ENCODE measurements at regions not wholly inside any gene's neighbourhood (a gene's known extent, or its start where the extent isn't known, plus 50 kb on each side); places are given as distances from the start of the nearest gene placed in this dataset.
"Not testable (repeated sequence)": the region's sequence is repeated elsewhere in the genome, so short reads cannot be mapped to it uniquely, and the experiment has no call there.

GRCh38 chr5:42089705-42090104 is 164.6 kb downstream of the FBXO4 start:
- no peak for DNase-seq

- no peak for DNase-seq
Observed at GRCh38 chr5:42090162-42090561, 165.1 kb downstream of the FBXO4 start.

GRCh38 chr5:42099846-42100245 is 174.8 kb downstream of the FBXO4 start:
- DNase-seq = not testable (repeated sequence)

- DNase-seq = no peak
Observed at GRCh38 chr5:42108468-42108867, 183.4 kb downstream of the FBXO4 start.

GRCh38 chr5:42109006-42109572 is 184.0 kb downstream of the FBXO4 start:
- DNase-seq = no peak

- not testable (repeated sequence) for DNase-seq
Observed at GRCh38 chr5:42115721-42116120, 190.6 kb downstream of the FBXO4 start.

- no peak for DNase-seq
Observed at GRCh38 chr5:42120070-42120469, 195.0 kb downstream of the FBXO4 start.

- no peak for DNase-seq
Observed at GRCh38 chr5:42121401-42121800, 196.3 kb downstream of the FBXO4 start.

- DNase-seq = no peak
Observed at GRCh38 chr5:42131081-42131480, 206.0 kb downstream of the FBXO4 start.

GRCh38 chr5:42143361-42143760 is 218.3 kb downstream of the FBXO4 start:
- no peak for DNase-seq

- DNase-seq = no peak
Observed at GRCh38 chr5:42148813-42149212, 223.7 kb downstream of the FBXO4 start.

GRCh38 chr5:42157215-42157614 is 232.1 kb downstream of the FBXO4 start:
- no peak for DNase-seq

GRCh38 chr5:42163083-42163482 is 238.0 kb downstream of the FBXO4 start:
- DNase-seq = no peak

GRCh38 chr5:42168091-42168670 is 243.1 kb downstream of the FBXO4 start:
- DNase-seq = no peak

GRCh38 chr5:42176118-42176517 is 247.1 kb upstream of the GHR start:
- DNase-seq = not testable (repeated sequence)

GRCh38 chr5:42179843-42180242 is 243.4 kb upstream of the GHR start:
- DNase-seq = not testable (repeated sequence)

GRCh38 chr5:42216904-42217303 is 206.3 kb upstream of the GHR start:
- no peak for DNase-seq

- DNase-seq = no peak
Observed at GRCh38 chr5:42217791-42218190, 205.4 kb upstream of the GHR start.

- no peak for DNase-seq
Observed at GRCh38 chr5:42225009-42225408, 198.2 kb upstream of the GHR start.

GRCh38 chr5:42228279-42228678 is 195.0 kb upstream of the GHR start:
- DNase-seq = no peak

GRCh38 chr5:42230839-42231238 is 192.4 kb upstream of the GHR start:
- DNase-seq = no peak

GRCh38 chr5:42235241-42235640 is 188.0 kb upstream of the GHR start:
- DNase-seq = no peak

GRCh38 chr5:42235837-42236236 is 187.4 kb upstream of the GHR start:
- DNase-seq = no peak

GRCh38 chr5:42241636-42242035 is 181.6 kb upstream of the GHR start:
- DNase-seq = no peak

GRCh38 chr5:42242210-42242609 is 181.0 kb upstream of the GHR start:
- no peak for DNase-seq
